NCI-H128 (cell line): ENCODE measurements at regions not wholly inside any gene's neighbourhood (a gene's known extent, or its start where the extent isn't known, plus 50 kb on each side); places are given as distances from the start of the nearest gene placed in this dataset.

Experiments used
- DNase-seq: peaks from one replicate; lab custom pipeline; 2025; ENCODE audit not compliant: unreplicated experiment; lab: John Stamatoyannopoulos, UW

DNA sequence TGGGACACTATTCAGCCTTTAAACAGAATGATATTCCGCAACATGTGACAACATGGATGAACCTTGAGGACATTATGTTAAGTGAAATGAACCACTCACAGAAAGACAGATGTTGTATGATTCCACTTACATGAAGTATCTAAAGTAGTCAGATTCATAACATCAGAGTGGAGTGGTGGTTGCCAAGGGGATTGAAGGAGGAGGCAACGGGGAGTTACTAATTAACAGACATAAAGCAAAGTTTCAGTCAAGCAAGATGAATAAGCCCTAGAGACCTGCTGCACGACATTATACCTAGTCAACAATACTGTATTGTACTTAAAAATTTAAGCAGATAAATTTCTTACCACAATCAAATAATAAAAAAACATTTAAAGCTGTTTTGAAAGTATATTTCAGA is 105.0 kb upstream of the NR0B1 start:
- peak; percentile 65 for DNase-seq

DNA sequence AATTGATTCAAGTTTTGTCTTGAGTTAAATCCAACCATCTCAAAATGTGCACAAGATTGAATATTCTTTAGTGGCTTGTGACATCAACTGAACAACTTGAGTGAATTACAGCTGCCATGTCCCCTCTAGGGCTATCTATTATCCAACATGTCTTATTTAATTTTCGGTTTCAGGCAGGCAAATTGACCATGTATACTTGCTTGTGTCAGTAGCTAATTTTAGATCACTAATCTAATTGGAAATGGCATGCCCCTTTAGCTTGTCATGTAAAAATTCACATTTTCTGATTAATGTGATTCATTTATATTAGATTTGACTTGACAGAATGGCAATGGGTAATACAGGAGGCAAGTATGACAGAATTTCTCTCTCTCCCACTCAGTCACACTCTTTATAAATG is 93.2 kb upstream of the NR0B1 start:
- DNase-seq: no peak

DNA sequence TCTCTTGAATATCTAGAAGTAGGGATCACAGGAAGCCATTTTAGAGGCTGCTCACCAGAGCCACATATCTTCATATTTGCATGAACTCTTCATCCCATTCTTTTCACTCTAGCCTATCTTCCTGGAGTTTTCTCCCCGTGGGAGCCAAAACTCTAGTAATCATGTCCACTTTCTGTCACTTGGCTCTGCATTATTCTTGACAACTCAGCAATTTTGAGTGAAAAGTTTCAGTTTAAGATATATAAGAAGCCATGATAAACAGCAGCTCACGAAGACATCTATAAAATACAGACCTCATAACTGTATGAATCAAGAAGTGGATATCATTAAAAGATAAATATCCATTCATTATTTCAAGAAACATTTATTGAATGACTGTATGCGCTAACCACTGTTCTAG is 79.1 kb upstream of the NR0B1 start:
- no peak for DNase-seq

DNA sequence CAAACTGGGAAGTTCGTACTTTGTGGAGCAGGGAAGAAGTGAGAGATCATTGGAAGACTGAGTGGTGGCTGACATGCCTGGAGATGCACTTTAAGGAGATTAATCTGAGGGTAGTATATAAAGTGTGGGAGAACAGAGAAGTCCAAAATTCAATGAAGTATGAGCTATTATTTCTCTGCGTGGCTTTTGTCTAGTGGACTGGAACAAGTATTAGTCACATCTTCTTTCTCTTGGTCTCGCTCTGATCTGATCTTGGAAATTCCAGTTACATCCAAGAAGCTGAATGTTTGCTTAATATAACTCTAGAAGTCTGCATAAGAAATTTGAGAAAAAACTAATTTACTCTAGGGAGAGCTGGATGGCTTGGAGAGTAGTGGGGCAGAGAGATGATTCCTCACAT is 64.8 kb upstream of the NR0B1 start:
- DNase-seq: no peak

DNA sequence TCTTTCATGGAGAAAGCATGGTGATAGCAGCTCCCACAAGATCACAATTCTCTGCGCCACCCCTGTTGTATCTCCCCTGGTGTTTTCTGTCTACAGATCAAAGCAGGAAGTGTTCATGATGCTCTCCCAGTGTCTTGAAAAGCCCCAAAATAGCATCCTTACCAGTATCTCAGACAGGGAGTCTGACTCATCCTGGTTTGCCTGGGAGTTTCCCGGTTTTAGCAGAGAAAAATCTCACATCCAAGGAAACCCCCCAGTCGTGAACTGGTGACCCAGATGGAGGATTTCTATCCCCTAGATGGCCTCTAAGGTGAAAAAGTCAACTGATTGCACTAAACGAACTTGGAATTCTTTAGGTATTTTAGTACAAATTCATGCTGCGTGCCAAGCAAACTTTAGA is 64.3 kb upstream of the NR0B1 start:
- no peak for DNase-seq

DNA sequence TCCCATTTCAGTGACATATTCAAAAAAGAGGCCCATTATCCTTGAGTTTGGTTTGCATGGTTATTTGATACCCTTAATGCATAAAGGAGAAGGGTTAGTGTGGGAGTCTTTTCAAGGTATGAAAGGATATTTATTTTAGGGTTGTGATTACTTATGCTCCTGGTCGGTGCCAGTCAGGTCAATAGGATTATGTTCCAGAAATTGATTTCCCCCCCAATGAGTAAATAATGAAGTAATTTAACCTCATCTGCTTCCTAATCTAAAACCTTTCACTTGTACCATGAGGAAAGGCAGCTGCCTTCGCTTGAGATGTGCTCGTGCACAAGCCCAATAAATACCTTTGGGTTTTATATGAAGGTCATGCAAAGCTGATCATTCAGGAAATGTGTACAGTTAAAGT is 55.0 kb upstream of the NR0B1 start:
- peak; percentile 32 for DNase-seq
